ENCODE measurements at regions not wholly inside any gene's neighbourhood (a gene's known extent, or its start where the extent isn't known, plus 50 kb on each side); places are given as distances from the start of the nearest gene placed in this dataset.

- WGBS, 2 donors (ENCODE audit: low coverage in 1 of 2) = 93 to 96% methylated on average over 5 to 15 of the region's 15 CpGs
- no peaks in the 10 kb centered on the region for H3K36me3 ChIP-seq
- no peak for DNase-seq
- no peak overlapping the region for H3K27ac ChIP-seq
- in situ Hi-C loops (cut with MboI; ENCODE audit: low pct_ligation_motif_present in 1 of 4, low pct_unique_long_range_greater_than_20kb in 1 of 4, low sequenced_read_pairs in 3 of 4) = no loop called here
- intact Hi-C loops (cut with DNase I; ENCODE audit: low total_unique reads) = loop anchor here (10.0 kb wide), 1 partner anchor 1358 kb away; no protein-coding TSS in a partner anchor
- H3K9me3 ChIP-seq = no peaks in the 10 kb centered on the region
- H3K27me3 ChIP-seq = no peaks in the 10 kb centered on the region
- TF ChIP-seq CTCF (IDR thresholded peaks at IDR 0.05) = no peak
- no peaks in the 10 kb centered on the region for H3K4me1 ChIP-seq
- H3K4me3 ChIP-seq = no peak overlapping the region
Measured at GRCh38 chr18:8942909-8943545, 159.5 kb upstream of the NDUFV2 start.

- no peak for DNase-seq
- H3K4me3 ChIP-seq = no peak overlapping the region
- no peaks in the 10 kb centered on the region for H3K9me3 ChIP-seq
- H3K27ac ChIP-seq = no peak overlapping the region
- 82 to 86% methylated on average over 2 to 11 of the region's 11 CpGs for WGBS, 2 donors (ENCODE audit: low coverage in 1 of 2)
- H3K36me3 ChIP-seq = no peaks in the 10 kb centered on the region
- no peaks in the 10 kb centered on the region for H3K27me3 ChIP-seq
- intact Hi-C loops (cut with DNase I; ENCODE audit: low total_unique reads) (loop anchor here (10.0 kb wide), 1 partner anchor 1359 kb away; no protein-coding TSS in a partner anchor), in situ Hi-C loops (cut with MboI; ENCODE audit: low pct_ligation_motif_present in 1 of 4, low pct_unique_long_range_greater_than_20kb in 1 of 4, low sequenced_read_pairs in 3 of 4) (no loop called here)
- TF ChIP-seq POLR2A (IDR thresholded peaks at IDR 0.05) = no peak
- no peak for TF ChIP-seq EP300 (IDR thresholded peaks at IDR 0.05; ENCODE audit: low read depth)
- no peak for TF ChIP-seq POLR2AphosphoS5 (IDR thresholded peaks at IDR 0.05)
- TF ChIP-seq CTCF (IDR thresholded peaks at IDR 0.05) = no peak
- no peaks in the 10 kb centered on the region for H3K4me1 ChIP-seq
Measured at GRCh38 chr18:8943900-8944870, 158.3 kb upstream of the NDUFV2 start.

GRCh38 chr18:8944871-8945245 lies 157.6 kb upstream of the NDUFV2 start:
- Histone ChIP-seq H3K36me3 (no peaks in the 10 kb centered on the region), H3K4me1 (no peaks in the 10 kb centered on the region), H3K9me3 (no peaks in the 10 kb centered on the region), H3K27me3 (no peaks in the 10 kb centered on the region), H3K27ac (no peak overlapping the region), H3K4me3 (no peak overlapping the region)
- in situ Hi-C loops (cut with MboI; ENCODE audit: low pct_ligation_motif_present in 1 of 4, low pct_unique_long_range_greater_than_20kb in 1 of 4, low sequenced_read_pairs in 3 of 4) = no loop called here
- no peak for TF ChIP-seq CTCF (IDR thresholded peaks at IDR 0.05)
- TF ChIP-seq POLR2A (IDR thresholded peaks at IDR 0.05) = no peak
- TF ChIP-seq POLR2AphosphoS5 (IDR thresholded peaks at IDR 0.05) = no peak
- TF ChIP-seq EP300 (IDR thresholded peaks at IDR 0.05; ENCODE audit: low read depth) = no peak
- 55 to 66% methylated on average over 6 to 7 of the region's 7 CpGs for WGBS, 2 donors (ENCODE audit: low coverage in 1 of 2)
- DNase-seq = no peak
- intact Hi-C loops (cut with DNase I; ENCODE audit: low total_unique reads) = loop anchor here (10.0 kb wide), 1 partner anchor 1360 kb away; no protein-coding TSS in a partner anchor

- H3K36me3 ChIP-seq = no peaks in the 10 kb centered on the region
- intact Hi-C loops (cut with DNase I; ENCODE audit: low total_unique reads) = loop anchor here (10.0 kb wide), 1 partner anchor 1361 kb away; no protein-coding TSS in a partner anchor
- H3K27me3 ChIP-seq = no peaks in the 10 kb centered on the region
- no peak for TF ChIP-seq POLR2A (IDR thresholded peaks at IDR 0.05)
- TF ChIP-seq EP300 (IDR thresholded peaks at IDR 0.05; ENCODE audit: low read depth) = no peak
- no peak for TF ChIP-seq CTCF (IDR thresholded peaks at IDR 0.05)
- no peak for TF ChIP-seq POLR2AphosphoS5 (IDR thresholded peaks at IDR 0.05)
- in situ Hi-C loops (cut with MboI; ENCODE audit: low pct_ligation_motif_present in 1 of 4, low pct_unique_long_range_greater_than_20kb in 1 of 4, low sequenced_read_pairs in 3 of 4) = no loop called here
- no peak for DNase-seq
- 41 to 50% methylated on average over 2 of the region's 2 CpGs for WGBS, 2 donors (ENCODE audit: low coverage in 1 of 2)
- no peak overlapping the region for H3K4me3 ChIP-seq
- no peaks in the 10 kb centered on the region for H3K4me1 ChIP-seq
- peak overlapping the region in 1 of 4 donors; percentile 22 for H3K27ac ChIP-seq
- no peaks in the 10 kb centered on the region for H3K9me3 ChIP-seq
Measured at GRCh38 chr18:8945514-8945913, 157.0 kb upstream of the NDUFV2 start.

Measured in transverse colon (tissue), 4 donors.